ENCODE measurements at regions not wholly inside any gene's neighbourhood (a gene's known extent, or its start where the extent isn't known, plus 50 kb on each side); places are given as distances from the start of the nearest gene placed in this dataset.

- Histone ChIP-seq H3K27ac (ENCODE audit: low read depth in 1 of 2, low read length in 2 of 2) (no peak overlapping the region), H3K27me3 (ENCODE audit: control insufficient read depth in 4 of 4, insufficient read depth in 4 of 4, low read length in 3 of 4) (no peaks in the 10 kb centered on the region), H3K36me3 (ENCODE audit: control insufficient read depth in 4 of 4, insufficient read depth in 3 of 4, low read depth in 1 of 4, low read length in 3 of 4) (no peaks in the 10 kb centered on the region), H3K4me3 (ENCODE audit: low read depth in 1 of 3, low read length in 3 of 3) (no peak overlapping the region), H3K9me3 (ENCODE audit: control insufficient read depth in 4 of 4, low read length in 3 of 4) (no peaks in the 10 kb centered on the region), H3K9ac (ENCODE audit: low read depth in 1 of 2, low read length in 2 of 2) (no peak overlapping the region), H3K4me1 (ENCODE audit: control insufficient read depth in 4 of 4, insufficient read depth in 4 of 4, low read length in 3 of 4) (no peaks in the 10 kb centered on the region)
- no peak for TF ChIP-seq RAD21 (IDR thresholded peaks at IDR 0.05)
- TF ChIP-seq HNF4A (conservative IDR thresholded peaks at IDR 0.05) = no peak
- no peak for TF ChIP-seq TAF1 (conservative IDR thresholded peaks at IDR 0.05)
- no peak for TF ChIP-seq FOXA1 (IDR thresholded peaks at IDR 0.05)
- TF ChIP-seq GABPA (IDR thresholded peaks at IDR 0.05 in 1 of 2, conservative IDR thresholded peaks at IDR 0.05 in 1 of 2) = no peak
- no peak for TF ChIP-seq ATF3 (IDR thresholded peaks at IDR 0.05)
- TF ChIP-seq CTCF (IDR thresholded peaks at IDR 0.05; ENCODE audit: low read depth, low read length, missing input control) = no peak
- TF ChIP-seq RXRA (IDR thresholded peaks at IDR 0.05) = no peak
- no peak for TF ChIP-seq MAX (IDR thresholded peaks at IDR 0.05)
- TF ChIP-seq ZBTB33 (IDR thresholded peaks at IDR 0.05) = no peak
- no peak for TF ChIP-seq EGR1 (IDR thresholded peaks at IDR 0.05; ENCODE audit: low read depth in 2 of 2)
- no peak for TF ChIP-seq NR2F2 (IDR thresholded peaks at IDR 0.05)
- WGBS = 86% methylated on average over 2 of the region's 2 CpGs
- DNase-seq (ENCODE audit: low spot score) = no peak
Observed at GRCh38 chr13:34371108-34371507, 553.2 kb downstream of the RFC3 start.

- no peak overlapping the region for H3K27ac ChIP-seq (ENCODE audit: low read depth in 1 of 2, low read length in 2 of 2)
- no peak for DNase-seq (ENCODE audit: low spot score)
- no peaks in the 10 kb centered on the region for H3K4me1 ChIP-seq (ENCODE audit: control insufficient read depth in 4 of 4, insufficient read depth in 4 of 4, low read length in 3 of 4)
- H3K27me3 ChIP-seq (ENCODE audit: control insufficient read depth in 4 of 4, insufficient read depth in 4 of 4, low read length in 3 of 4) = no peaks in the 10 kb centered on the region
- no peak overlapping the region for H3K9ac ChIP-seq (ENCODE audit: low read depth in 1 of 2, low read length in 2 of 2)
- TF ChIP-seq FOXA2 (IDR thresholded peaks at IDR 0.05) (no peak), TAF1 (conservative IDR thresholded peaks at IDR 0.05) (no peak), GABPA (IDR thresholded peaks at IDR 0.05 in 1 of 2, conservative IDR thresholded peaks at IDR 0.05 in 1 of 2) (no peak), NR2F2 (IDR thresholded peaks at IDR 0.05) (no peak), EGR1 (IDR thresholded peaks at IDR 0.05; ENCODE audit: low read depth in 2 of 2) (no peak), MAX (IDR thresholded peaks at IDR 0.05) (no peak), FOXA1 (IDR thresholded peaks at IDR 0.05) (no peak), SP1 (IDR thresholded peaks at IDR 0.05) (no peak), RXRA (IDR thresholded peaks at IDR 0.05) (no peak), ATF3 (IDR thresholded peaks at IDR 0.05) (no peak), YY1 (IDR thresholded peaks at IDR 0.05) (no peak), HNF4G (IDR thresholded peaks at IDR 0.05) (no peak), JUND (IDR thresholded peaks at IDR 0.05) (no peak), CTCF (IDR thresholded peaks at IDR 0.05; ENCODE audit: low read depth, low read length, missing input control) (no peak), RAD21 (IDR thresholded peaks at IDR 0.05) (no peak)
- WGBS = 82% methylated on average over 3 of the region's 3 CpGs
- no peaks in the 10 kb centered on the region for H3K9me3 ChIP-seq (ENCODE audit: control insufficient read depth in 4 of 4, low read length in 3 of 4)
- H3K36me3 ChIP-seq (ENCODE audit: control insufficient read depth in 4 of 4, insufficient read depth in 3 of 4, low read depth in 1 of 4, low read length in 3 of 4) = no peaks in the 10 kb centered on the region
- no peak overlapping the region for H3K4me3 ChIP-seq (ENCODE audit: low read depth in 1 of 3, low read length in 3 of 3)
Observed at GRCh38 chr13:34371645-34372395, 553.9 kb downstream of the RFC3 start.

All from liver (tissue), 8 donors.